ENCODE measurements at regions not wholly inside any gene's neighbourhood (a gene's known extent, or its start where the extent isn't known, plus 50 kb on each side); places are given as distances from the start of the nearest gene placed in this dataset.

GRCh38 chr22:48714231-48714630, 1113.4 kb downstream of the BRD1 start:
- 76% methylated on average over 7 of the region's 9 CpGs for WGBS (ENCODE audit: insufficient coverage)
- CTCF ChIA-PET, result no interaction called here
- intact Hi-C loops (cut with micrococcal nuclease), result no loop called here

More at GRCh38 chr22:48714231-48714630, 1113.4 kb downstream of the BRD1 start:
- Histone ChIP-seq H2AFZ (ENCODE audit: insufficient read depth, low read depth, low read length, poor library complexity, severe bottlenecking) (no peak overlapping the region), H4K20me1 (ENCODE audit: control insufficient read depth, insufficient read depth, low read length, poor library complexity, severe bottlenecking) (no peaks in the 10 kb centered on the region), H3K4me3 (ENCODE audit: control extremely low read depth in 1 of 5, extremely low read depth in 1 of 5, insufficient read depth in 1 of 5, low read depth in 2 of 5, low read length in 4 of 5) (no peak overlapping the region), H3K27me3 (replicated peaks in 1 of 4; ENCODE audit: control extremely low read depth in 1 of 4, control insufficient read depth in 3 of 4, insufficient read depth in 4 of 4, low read length in 3 of 4) (no peaks in the 10 kb centered on the region), H3K27ac (ENCODE audit: low read length in 2 of 2) (no peak overlapping the region), H3K36me3 (replicated peaks in 1 of 2; ENCODE audit: control extremely low read depth in 1 of 2, control insufficient read depth in 1 of 2, extremely low read depth in 1 of 2, insufficient read depth in 2 of 2, low read length in 1 of 2) (no peaks in the 10 kb centered on the region), H3K4me2 (replicated peaks; ENCODE audit: low read depth, low read length, poor library complexity, severe bottlenecking) (no peak overlapping the region), H3K4me1 (ENCODE audit: control insufficient read depth in 2 of 2, insufficient read depth in 2 of 2, low read length in 2 of 2) (no peaks in the 10 kb centered on the region), H3K79me2 (ENCODE audit: control insufficient read depth, insufficient read depth, low read length) (no peaks in the 10 kb centered on the region), H3K9ac (ENCODE audit: low read length) (no peak overlapping the region), H3K9me3 (ENCODE audit: control extremely low read depth in 1 of 3, control insufficient read depth in 2 of 3, insufficient read depth in 1 of 3, low read length in 2 of 3) (peaks cover 0 to 37% (median 0%) of the 10 kb centered on the region in 3 donors)
- POLR2A ChIA-PET, result no interaction called here
- Mint-ChIP-seq H3K27me3 (peaks cover 7% of the 10 kb centered on the region), H3K4me1 (no peaks in the 10 kb centered on the region), H3K27ac (no peak overlapping the region), H3K4me3 (no peak overlapping the region), H3K9me3 (ENCODE audit: insufficient read depth) (no peaks in the 10 kb centered on the region)
- DNase-seq (no peak), ATAC-seq (ENCODE audit: low read depth) (no peak)
- TF ChIP-seq CTCF (IDR thresholded peaks at IDR 0.05), result no peak
- no peak for TF ChIP-seq EZH2 (IDR thresholded peaks at IDR 0.05; ENCODE audit: borderline replicate concordance, insufficient read depth, low read depth, low read length, poor library complexity, severe bottlenecking)
